Choroid plexus epithelial cell (primary cell): ENCODE measurements at regions not wholly inside any gene's neighbourhood (a gene's known extent, or its start where the extent isn't known, plus 50 kb on each side); places are given as distances from the start of the nearest gene placed in this dataset.
A peak's percentile ranks its signal among the peaks of the same experiment; 100 is the strongest.

Source experiments
- DNase-seq: peaks from one replicate; pipeline ENCODE4 v3.0.0-alpha.2; 2010; ENCODE audit warnings: low read depth
- H3K4me3 ChIP-seq: 2 replicates; pipeline ENCODE4 v1.5.1; 2011; ENCODE audit warnings: low read depth, mild to moderate bottlenecking, control low read depth, low read length, moderate library complexity
- CTCF ChIP-seq: conservative IDR thresholded peaks from 2 replicates; pipeline ENCODE4 v1.5.1; 2011; ENCODE audit warnings: low read depth, mild to moderate bottlenecking, control low read depth, inconsistent platforms, low read length, moderate library complexity

DNA sequence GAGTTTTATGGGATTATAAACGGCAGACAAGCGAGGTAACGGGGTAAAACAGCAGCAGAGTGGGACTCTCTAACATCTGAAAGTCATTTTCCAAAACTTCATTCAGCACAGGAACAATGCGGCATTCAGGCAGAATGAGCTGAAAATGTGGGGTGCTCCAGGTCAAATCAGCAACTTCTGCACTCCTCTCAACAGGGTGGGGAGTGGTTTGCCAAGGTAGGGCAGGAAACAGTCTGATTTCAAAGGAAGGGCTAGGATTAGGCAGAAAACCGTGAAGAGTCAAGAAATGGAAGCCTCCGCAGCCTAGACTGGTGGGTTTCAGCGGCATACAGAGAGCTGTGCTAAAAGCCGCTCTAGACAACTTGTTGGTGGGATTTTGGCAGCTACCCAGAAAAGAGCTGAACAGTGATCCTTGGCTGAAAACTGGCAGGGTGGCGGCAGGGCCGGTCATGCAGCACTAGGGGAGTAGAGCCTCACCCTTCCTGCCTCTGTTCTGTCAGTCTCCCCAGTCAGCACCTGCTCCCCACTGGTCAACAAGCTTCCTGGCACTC, 154.2 kb upstream of the KLF12 start:
- TF ChIP-seq CTCF: no peak
- peak overlapping the region; percentile 6 for H3K4me3 ChIP-seq
- no peak for DNase-seq

DNA sequence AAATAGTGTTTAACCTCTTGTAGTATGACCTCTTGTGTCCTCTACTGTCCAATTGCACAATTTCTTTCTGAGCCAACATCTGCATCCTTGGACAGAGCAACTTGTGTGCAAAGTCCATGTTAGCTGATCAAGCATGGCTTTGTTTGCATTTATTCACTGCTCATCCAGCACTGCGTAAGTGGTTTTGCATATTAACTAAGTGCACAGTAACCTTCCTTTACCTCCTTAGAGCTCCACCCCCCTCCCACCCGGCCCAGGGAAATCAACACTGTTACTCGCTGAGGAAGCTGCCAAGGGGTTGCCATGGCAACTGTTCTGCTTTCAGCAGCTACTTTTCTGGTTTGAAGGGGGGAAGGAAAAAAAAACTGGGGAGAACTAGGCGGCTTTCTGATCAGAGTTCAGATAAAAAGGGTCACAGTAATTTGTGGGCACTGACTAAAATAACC, 153.5 kb upstream of the KLF12 start:
- peak; percentile 85 for DNase-seq
- no peak overlapping the region for H3K4me3 ChIP-seq
- TF ChIP-seq CTCF: no peak

- no peak for TF ChIP-seq CTCF
- peak; percentile 54 for DNase-seq
- H3K4me3 ChIP-seq: no peak overlapping the region
Measured at GRCh38 chr13:74280795-74281490, 146.7 kb upstream of the KLF12 start.

DNA sequence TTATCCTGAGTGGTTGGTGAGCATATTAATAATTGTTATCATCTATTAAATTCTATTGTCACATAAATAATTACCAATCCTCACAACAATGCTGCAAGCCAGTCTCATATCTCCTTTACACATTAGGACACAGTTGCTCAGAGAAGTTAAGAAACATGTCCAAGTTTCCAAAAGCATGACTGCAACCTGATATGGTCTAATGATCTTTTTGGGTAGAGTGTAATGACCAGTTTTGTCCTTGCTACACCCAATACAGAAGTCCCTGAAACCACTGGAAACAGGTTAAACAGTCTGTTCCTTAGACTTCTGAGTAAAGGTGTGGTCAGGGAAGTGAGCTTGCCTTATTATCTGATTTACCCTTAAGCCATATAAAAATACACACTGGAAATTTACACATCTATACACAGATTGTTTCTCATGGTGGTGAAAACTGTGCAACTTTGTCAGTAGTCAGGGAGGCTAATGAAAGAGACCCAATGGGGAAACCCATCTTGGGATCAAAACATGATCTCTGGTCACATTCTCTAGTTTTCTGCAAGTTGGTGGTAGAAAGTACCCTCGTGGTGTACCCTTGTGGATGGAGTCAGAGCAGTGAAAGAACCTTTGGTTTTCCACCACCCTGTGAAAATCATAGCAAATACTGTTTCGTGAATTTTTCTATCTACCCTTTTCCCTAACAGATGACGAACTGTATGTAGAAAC, 146.0 kb upstream of the KLF12 start:
- TF ChIP-seq CTCF: no peak
- H3K4me3 ChIP-seq: no peak overlapping the region
- DNase-seq: no peak

DNA sequence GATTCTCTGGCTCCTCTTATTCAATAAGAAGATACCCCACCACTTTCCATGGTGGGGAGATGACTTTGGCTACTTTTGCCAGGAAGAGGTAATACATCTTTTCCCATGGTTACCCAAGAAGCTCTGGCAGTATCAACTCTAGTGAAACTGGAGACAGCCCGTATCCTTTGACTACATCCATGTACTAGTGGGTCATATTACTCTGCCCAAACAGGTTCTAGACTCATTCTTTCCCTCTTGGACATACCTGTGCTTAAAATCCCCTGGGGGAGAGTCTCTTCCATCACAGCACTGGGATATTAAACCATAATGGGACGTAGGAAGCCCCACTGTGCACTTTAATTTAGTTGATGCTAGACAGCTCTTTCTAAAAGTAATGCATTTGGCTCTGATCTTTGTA, 144.7 kb upstream of the KLF12 start:
- TF ChIP-seq CTCF: no peak
- no peak overlapping the region for H3K4me3 ChIP-seq
- DNase-seq: no peak

GRCh38 chr13:74274916-74275315, 140.7 kb upstream of the KLF12 start:
- peak; percentile 16 for DNase-seq
- no peak overlapping the region for H3K4me3 ChIP-seq
- no peak for TF ChIP-seq CTCF

DNA sequence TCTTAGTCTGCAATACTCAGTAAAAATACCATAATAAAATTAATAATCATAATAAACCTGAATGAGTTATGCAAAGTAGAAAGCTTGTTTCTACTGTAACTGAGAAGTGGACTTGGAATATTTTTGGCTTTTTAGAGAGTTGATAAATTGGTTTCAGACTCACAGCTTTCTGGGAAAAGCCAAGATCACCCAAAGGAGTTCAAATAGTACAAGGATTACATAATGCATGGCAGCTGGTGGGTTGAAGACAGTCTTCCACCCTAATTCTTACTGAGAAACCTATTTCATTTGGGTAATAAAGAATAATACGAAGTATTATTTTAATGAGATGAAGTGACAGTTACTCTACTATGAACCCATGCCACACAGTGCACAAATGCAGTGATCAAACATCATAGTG, 139.4 kb upstream of the KLF12 start:
- TF ChIP-seq CTCF: no peak
- H3K4me3 ChIP-seq: no peak overlapping the region
- no peak for DNase-seq
